Kidney epithelial cell (primary cell): ENCODE measurements at regions not wholly inside any gene's neighbourhood (a gene's known extent, or its start where the extent isn't known, plus 50 kb on each side); places are given as distances from the start of the nearest gene placed in this dataset.

Experiments
- DNase-seq: peaks from one replicate; pipeline ENCODE4 v3.0.0-alpha.2; 2010; ENCODE audit warnings: low read depth
- H3K27me3 ChIP-seq: 2 replicates; pipeline ENCODE4 v1.6.0; 2011; ENCODE audit warnings: low read length; ENCODE audit not compliant: control insufficient read depth, insufficient read depth
- H3K36me3 ChIP-seq: 2 replicates; pipeline ENCODE4 v1.5.1; 2011; ENCODE audit warnings: low read length; ENCODE audit not compliant: control insufficient read depth, insufficient read depth
- H3K4me3 ChIP-seq: 2 replicates; pipeline ENCODE4 v1.5.1; 2011; ENCODE audit warnings: low read depth, mild to moderate bottlenecking, control low read depth, low read length
- CTCF ChIP-seq: IDR thresholded peaks from 2 replicates; pipeline ENCODE4 v1.5.1; 2011; ENCODE audit warnings: mild to moderate bottlenecking, moderate library complexity, low read length, control low read depth, inconsistent platforms; ENCODE audit not compliant: insufficient read depth, poor library complexity, severe bottlenecking

GRCh38 chr12:88310666-88311065 lies 168.6 kb downstream of the TMTC3 start:
- Histone ChIP-seq H3K27me3 (no peaks in the 10 kb centered on the region), H3K36me3 (no peaks in the 10 kb centered on the region), H3K4me3 (no peak overlapping the region)
- DNase-seq = no peak
- TF ChIP-seq CTCF = no peak

GRCh38 chr12:88313554-88313953 lies 171.4 kb downstream of the TMTC3 start:
- no peak for TF ChIP-seq CTCF
- DNase-seq = no peak
- H3K27me3 ChIP-seq = no peaks in the 10 kb centered on the region
- H3K36me3 ChIP-seq = no peaks in the 10 kb centered on the region
- no peak overlapping the region for H3K4me3 ChIP-seq

- no peak for TF ChIP-seq CTCF
- Histone ChIP-seq H3K36me3 (no peaks in the 10 kb centered on the region), H3K4me3 (no peak overlapping the region), H3K27me3 (no peaks in the 10 kb centered on the region)
- DNase-seq = no peak
These were observed 172.6 kb downstream of the TMTC3 start for GRCh38 chr12:88314706-88315105.

- DNase-seq = no peak
- H3K27me3 ChIP-seq = no peaks in the 10 kb centered on the region
- TF ChIP-seq CTCF = no peak
- no peak overlapping the region for H3K4me3 ChIP-seq
- H3K36me3 ChIP-seq = no peaks in the 10 kb centered on the region
These were observed 176.6 kb downstream of the TMTC3 start for GRCh38 chr12:88318726-88319125.

GRCh38 chr12:88325076-88325815 lies 183.1 kb downstream of the TMTC3 start:
- Histone ChIP-seq H3K36me3 (no peaks in the 10 kb centered on the region), H3K27me3 (no peaks in the 10 kb centered on the region), H3K4me3 (no peak overlapping the region)
- TF ChIP-seq CTCF = no peak
- peak; percentile 88 for DNase-seq

- no peak overlapping the region for H3K4me3 ChIP-seq
- no peak for TF ChIP-seq CTCF
- no peaks in the 10 kb centered on the region for H3K27me3 ChIP-seq
- DNase-seq = no peak
- H3K36me3 ChIP-seq = no peaks in the 10 kb centered on the region
These were observed 183.7 kb downstream of the TMTC3 start for GRCh38 chr12:88325816-88326189.
